NB4 (cell line): ENCODE measurements at regions not wholly inside any gene's neighbourhood (a gene's known extent, or its start where the extent isn't known, plus 50 kb on each side); places are given as distances from the start of the nearest gene placed in this dataset.
A peak's percentile ranks its signal among the peaks of the same experiment; 100 is the strongest.

ENCODE experiments used
- DNase-seq: peaks from one replicate; pipeline ENCODE4 v3.0.0; 2010; ENCODE audit warnings: low read depth
- H3K4me3 ChIP-seq: one replicate; pipeline ENCODE4 v1.5.1; 2011; ENCODE audit warnings: mild to moderate bottlenecking, low read depth, low read length, moderate library complexity
- MYC ChIP-seq: IDR thresholded peaks from 2 replicates; pipeline ENCODE4 v1.6.1; 2011; ENCODE audit warnings: low read depth, low read length
- POLR2A ChIP-seq: IDR thresholded peaks from 2 replicates; pipeline ENCODE4 v1.6.1; 2011; ENCODE audit warnings: mild to moderate bottlenecking; ENCODE audit not compliant: insufficient read length; ENCODE audit errors: extremely low read depth
- TF ChIP-seq, protein P1 (sequence below): IDR thresholded peaks from 2 replicates; pipeline ENCODE4 v1.6.1; 2011; ENCODE audit warnings: low read depth, low read length
- TF ChIP-seq, protein P2 (sequence below): IDR thresholded peaks from one replicate; pipeline ENCODE4 v1.5.1; 2012; ENCODE audit warnings: low read depth, low read length

DNA sequence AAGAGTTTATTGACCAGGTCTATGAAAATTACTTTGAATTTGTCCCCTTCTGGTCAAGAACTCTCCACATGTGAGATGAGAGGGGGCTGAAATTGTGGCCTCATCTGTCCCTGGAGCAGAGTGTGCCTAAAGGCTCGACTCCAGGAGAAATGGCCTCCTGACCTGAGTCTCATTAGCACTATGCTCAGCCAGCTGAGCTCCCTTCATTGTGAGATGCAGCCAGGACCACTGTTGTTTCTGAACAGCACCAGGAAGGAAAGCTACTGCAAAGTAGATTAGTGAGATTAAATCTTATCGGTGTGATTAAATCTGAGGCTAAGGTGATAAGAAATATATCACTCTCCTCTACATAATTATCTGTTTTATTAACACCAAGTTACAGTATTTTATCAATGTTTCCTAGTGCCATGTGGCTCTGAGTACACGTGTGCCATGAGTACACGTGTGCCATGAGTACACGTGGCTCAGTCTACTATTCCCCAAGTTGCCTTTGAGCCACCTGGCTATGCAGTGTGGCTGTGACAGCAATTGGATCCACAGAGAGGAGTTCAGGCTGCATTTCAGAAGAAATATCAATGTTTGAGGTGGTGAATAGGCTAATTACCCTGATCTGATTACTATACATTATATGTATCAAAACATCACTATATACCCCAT, 126.9 kb downstream of the IPMK start:
- TF ChIP-seq, protein P1, sequence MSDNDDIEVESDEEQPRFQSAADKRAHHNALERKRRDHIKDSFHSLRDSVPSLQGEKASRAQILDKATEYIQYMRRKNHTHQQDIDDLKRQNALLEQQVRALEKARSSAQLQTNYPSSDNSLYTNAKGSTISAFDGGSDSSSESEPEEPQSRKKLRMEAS: peak; percentile 38
- no peak for TF ChIP-seq POLR2A
- DNase-seq: no peak
- H3K4me3 ChIP-seq: no peak overlapping the region

DNA sequence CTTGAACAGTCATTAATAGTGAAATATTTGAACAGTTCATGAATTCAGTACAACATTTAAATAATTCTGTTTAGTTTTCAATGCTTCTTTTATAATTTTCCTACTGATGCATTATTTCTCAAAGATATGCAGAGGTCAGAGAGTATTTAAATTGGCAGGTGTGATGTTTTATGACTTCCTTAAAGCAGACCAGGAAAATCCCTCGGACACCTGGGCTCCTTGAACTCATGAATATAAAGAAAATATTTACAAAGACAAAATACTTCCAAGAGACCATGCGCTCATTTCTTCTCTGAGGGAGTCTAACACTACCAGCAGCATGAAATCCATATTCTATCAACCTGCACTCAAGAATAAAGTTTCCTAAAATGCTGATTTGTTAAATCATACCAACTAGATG, 127.6 kb downstream of the IPMK start:
- no peak overlapping the region for H3K4me3 ChIP-seq
- DNase-seq: no peak
- TF ChIP-seq, protein P2, sequence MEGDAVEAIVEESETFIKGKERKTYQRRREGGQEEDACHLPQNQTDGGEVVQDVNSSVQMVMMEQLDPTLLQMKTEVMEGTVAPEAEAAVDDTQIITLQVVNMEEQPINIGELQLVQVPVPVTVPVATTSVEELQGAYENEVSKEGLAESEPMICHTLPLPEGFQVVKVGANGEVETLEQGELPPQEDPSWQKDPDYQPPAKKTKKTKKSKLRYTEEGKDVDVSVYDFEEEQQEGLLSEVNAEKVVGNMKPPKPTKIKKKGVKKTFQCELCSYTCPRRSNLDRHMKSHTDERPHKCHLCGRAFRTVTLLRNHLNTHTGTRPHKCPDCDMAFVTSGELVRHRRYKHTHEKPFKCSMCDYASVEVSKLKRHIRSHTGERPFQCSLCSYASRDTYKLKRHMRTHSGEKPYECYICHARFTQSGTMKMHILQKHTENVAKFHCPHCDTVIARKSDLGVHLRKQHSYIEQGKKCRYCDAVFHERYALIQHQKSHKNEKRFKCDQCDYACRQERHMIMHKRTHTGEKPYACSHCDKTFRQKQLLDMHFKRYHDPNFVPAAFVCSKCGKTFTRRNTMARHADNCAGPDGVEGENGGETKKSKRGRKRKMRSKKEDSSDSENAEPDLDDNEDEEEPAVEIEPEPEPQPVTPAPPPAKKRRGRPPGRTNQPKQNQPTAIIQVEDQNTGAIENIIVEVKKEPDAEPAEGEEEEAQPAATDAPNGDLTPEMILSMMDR: no peak
- TF ChIP-seq POLR2A: no peak
- no peak for TF ChIP-seq MYC
- TF ChIP-seq, protein P1: no peak

DNA sequence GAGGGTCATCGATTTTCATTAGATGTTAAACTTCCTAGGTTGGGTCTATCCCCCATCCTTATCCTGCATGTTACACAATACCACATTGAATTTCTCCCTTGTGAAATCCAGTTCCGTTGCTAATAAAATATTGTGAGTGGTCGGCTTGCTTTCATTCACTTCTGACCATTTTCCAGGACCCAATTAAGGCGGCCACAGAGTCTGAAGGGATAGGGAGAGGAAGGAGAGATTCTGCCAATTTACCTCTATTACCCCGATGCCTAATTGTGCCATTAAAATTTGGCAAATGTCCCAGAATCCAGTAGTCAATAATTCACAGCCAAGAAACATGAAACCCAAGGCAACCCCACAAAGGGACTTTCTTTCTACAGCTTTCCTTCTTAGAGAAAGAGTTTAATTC, 129.9 kb downstream of the IPMK start:
- no peak for DNase-seq
- H3K4me3 ChIP-seq: no peak overlapping the region
- TF ChIP-seq, protein P1: no peak
- TF ChIP-seq POLR2A (no peak), MYC (no peak)
- TF ChIP-seq, protein P2: no peak

DNA sequence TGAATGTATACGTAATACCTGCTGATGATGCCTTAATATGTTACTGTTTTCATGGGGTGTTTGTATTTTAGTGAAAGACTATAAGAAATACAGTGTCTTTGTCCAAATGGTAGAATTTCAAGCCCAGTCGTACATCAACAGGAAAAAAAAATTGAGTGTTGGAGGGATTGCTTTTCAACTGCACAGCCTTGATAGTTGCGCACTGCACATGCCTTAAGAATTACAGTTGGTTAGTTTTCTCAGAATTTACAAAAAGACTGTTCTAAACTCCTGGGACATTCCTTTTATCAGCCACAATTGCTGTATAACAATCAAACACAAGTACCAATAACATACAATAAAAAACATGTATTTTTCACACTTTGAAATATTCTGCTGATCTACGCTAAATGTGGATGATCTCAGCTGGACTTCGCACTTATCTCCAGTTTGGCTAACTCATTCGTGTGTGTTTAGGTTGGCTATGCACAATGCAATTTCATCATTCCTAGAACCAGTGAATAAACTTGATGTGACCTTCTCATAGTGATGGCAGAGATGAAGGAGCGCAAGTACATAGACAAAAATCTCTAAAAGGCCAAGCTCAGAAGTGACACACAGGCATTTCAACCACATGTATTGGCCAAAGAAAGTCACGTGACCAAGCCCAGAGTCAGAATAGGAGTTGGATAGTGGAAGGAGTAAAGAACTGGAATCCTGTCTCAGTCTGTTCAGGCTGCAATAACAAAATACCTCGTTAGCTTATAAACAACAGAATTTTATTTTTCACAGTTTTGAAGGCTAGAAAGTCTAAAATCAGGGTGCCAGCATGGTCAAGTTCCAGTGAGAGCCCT, 152.3 kb downstream of the IPMK start:
- no peak overlapping the region for H3K4me3 ChIP-seq
- no peak for TF ChIP-seq MYC
- TF ChIP-seq, protein P2: no peak
- no peak for TF ChIP-seq POLR2A
- TF ChIP-seq, protein P1: no peak
- DNase-seq: no peak

DNA sequence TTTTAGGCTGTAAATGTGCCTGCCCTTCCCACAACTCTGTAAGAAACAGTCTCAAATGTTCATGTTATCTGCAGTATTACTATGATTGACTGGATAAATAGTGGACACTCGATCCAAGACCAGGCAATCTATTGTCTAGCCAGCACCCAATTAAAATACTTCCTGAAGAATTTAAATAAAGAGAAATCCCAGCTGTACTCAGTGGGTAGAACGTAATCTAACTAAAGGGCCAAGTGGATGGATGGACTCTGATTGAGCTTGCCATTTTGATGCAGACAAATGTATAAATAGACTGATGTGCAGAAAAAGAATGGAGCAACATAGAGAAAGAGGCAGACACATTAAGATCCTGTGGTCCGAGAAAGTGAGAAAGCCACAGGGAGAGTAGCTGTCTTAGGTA, 158.0 kb downstream of the IPMK start:
- no peak overlapping the region for H3K4me3 ChIP-seq
- no peak for DNase-seq
- no peak for TF ChIP-seq POLR2A
- TF ChIP-seq, protein P1: no peak
- TF ChIP-seq MYC: no peak
- TF ChIP-seq, protein P2: no peak

DNA sequence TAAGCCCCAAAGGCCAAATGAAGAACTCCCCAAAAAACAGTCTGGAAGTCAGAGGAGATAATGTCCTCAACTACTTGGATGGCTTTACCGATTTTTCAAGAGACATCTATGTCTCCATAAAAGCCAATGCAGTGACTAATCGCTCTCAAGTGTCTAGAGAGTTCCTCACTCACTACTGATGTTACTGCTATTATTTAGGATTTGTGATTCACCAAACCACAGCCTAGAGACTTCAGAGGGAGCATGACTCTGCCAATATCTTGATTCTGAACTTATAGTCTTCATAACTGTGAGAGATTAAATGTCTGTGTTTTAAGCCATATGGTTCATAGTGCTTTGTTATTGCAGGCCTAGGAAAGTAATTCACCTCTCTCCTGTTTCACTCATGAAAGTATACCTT, 160.2 kb downstream of the IPMK start:
- no peak for DNase-seq
- H3K4me3 ChIP-seq: no peak overlapping the region
- no peak for TF ChIP-seq MYC
- TF ChIP-seq, protein P1: no peak
- no peak for TF ChIP-seq POLR2A
